DOHH2 (cell line): ENCODE measurements at regions not wholly inside any gene's neighbourhood (a gene's known extent, or its start where the extent isn't known, plus 50 kb on each side); places are given as distances from the start of the nearest gene placed in this dataset.

Experiments used
- H3F3A ChIP-seq: fragments of 200-600 bp; sonication (generic), shearing (Covaris generic); 2 replicates; pipeline ENCODE4 v1.6.0; 2016; ENCODE audit warnings: antibody characterized with exemption, mild to moderate bottlenecking; ENCODE audit not compliant: control insufficient read depth, insufficient read depth
- H3K27ac ChIP-seq: fragments of 200-600 bp; sonication (generic); 2 replicates; pipeline ENCODE4 v1.5.1; 2014; ENCODE audit warnings: low read depth, mild to moderate bottlenecking, low read length, moderate library complexity
- H3K27me3 ChIP-seq: fragments of 200-600 bp; sonication (generic); 2 replicates; pipeline ENCODE4 v1.6.1; 2014; ENCODE audit warnings: mild to moderate bottlenecking, low read length, mixed read lengths; ENCODE audit not compliant: control insufficient read depth
- H3K36me3 ChIP-seq: fragments of 200-600 bp; sonication (generic); 2 replicates; pipeline ENCODE4 v1.6.1; 2014; ENCODE audit warnings: mild to moderate bottlenecking, low read length, moderate library complexity, mixed read lengths; ENCODE audit not compliant: control insufficient read depth
- H3K4me1 ChIP-seq: fragments of 200-600 bp; sonication (generic); 2 replicates; pipeline ENCODE4 v1.6.1; 2014; ENCODE audit warnings: mild to moderate bottlenecking, low read length, mixed read lengths; ENCODE audit not compliant: control insufficient read depth
- H3K4me2 ChIP-seq: fragments of 200-600 bp; sonication (generic); 2 replicates; pipeline ENCODE4 v1.6.0; 2014; ENCODE audit warnings: mild to moderate bottlenecking, low read length, moderate library complexity
- H3K4me3 ChIP-seq: fragments of 200-600 bp; sonication (generic); 2 replicates; pipeline ENCODE4 v1.5.1; 2014; ENCODE audit warnings: mild to moderate bottlenecking, low read length, mixed read lengths
- H3K79me2 ChIP-seq: fragments of 200-600 bp; sonication (generic); 2 replicates; pipeline ENCODE4 v1.6.1; 2014; ENCODE audit warnings: mild to moderate bottlenecking, low read length, mixed read lengths; ENCODE audit not compliant: control insufficient read depth
- H3K9me2 ChIP-seq: fragments of 200-600 bp; sonication (generic); replicated peaks from 2 replicates; pipeline ENCODE4 v1.6.1; 2014; ENCODE audit warnings: mild to moderate bottlenecking, low read length, mixed read lengths; ENCODE audit not compliant: control insufficient read depth
- H3K9me3 ChIP-seq: fragments of 200-600 bp; sonication (generic); 2 replicates; pipeline ENCODE4 v1.6.1; 2014; ENCODE audit warnings: antibody characterized with exemption, low read length, mixed read lengths; ENCODE audit not compliant: control insufficient read depth, insufficient read depth
- H4K20me1 ChIP-seq: fragments of 200-600 bp; sonication (generic); 2 replicates; pipeline ENCODE4 v1.6.0; 2014; ENCODE audit warnings: low read depth, mild to moderate bottlenecking, antibody characterized with exemption, low read length, moderate library complexity; ENCODE audit not compliant: control insufficient read depth, insufficient read depth
- CTCF ChIP-seq: fragments of 200-600 bp; sonication (generic); IDR thresholded peaks from one replicate; pipeline ENCODE4 v1.5.1; 2014; ENCODE audit warnings: antibody characterized with exemption, mild to moderate bottlenecking, low read depth, low read length; ENCODE audit not compliant: poor library complexity, severe bottlenecking
- EZH2phosphoT487 ChIP-seq: fragments of 200-600 bp; sonication (generic); IDR thresholded peaks from 2 replicates; pipeline ENCODE4 v1.6.1; 2017; ENCODE audit warnings: borderline replicate concordance, mild to moderate bottlenecking, antibody characterized with exemption, low read length, moderate library complexity, mixed read lengths

DNA sequence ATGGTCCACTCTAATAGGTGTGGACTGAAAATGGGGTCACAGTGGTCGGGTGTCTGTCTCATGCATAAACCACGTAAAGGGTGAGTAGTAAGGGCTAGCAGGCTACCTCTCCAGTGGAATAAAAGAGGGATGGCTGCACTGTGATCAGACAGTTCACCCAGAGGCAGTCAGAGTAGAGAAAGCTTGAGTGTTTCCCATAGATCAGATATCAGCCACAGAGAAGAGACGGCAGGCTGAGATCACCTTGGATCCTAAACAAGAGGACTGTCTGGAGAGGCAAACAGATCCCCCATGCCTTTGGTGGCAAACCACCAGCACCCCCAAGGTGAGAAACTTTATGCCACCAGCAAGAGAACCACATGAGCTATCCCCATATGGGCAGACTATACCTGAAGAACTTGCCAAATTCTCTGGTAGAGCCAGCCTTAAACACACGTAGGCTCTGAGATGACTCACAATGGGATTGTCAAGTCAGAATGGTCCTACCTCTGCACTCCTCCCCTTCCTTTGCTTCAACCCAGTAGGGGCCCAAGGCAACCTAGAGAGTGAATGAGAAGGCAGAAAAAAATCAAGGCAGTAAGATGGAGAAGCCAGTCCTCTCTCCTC lies 205.2 kb upstream of the MAP3K1 start:
- no peaks in the 10 kb centered on the region for H4K20me1 ChIP-seq
- H3K9me3 ChIP-seq: peaks cover 8% of the 10 kb centered on the region; the same call in 1 of the 2 replicates
- H3K4me2 ChIP-seq: no peak overlapping the region
- no peaks in the 10 kb centered on the region for H3K79me2 ChIP-seq
- H3K4me1 ChIP-seq: peaks cover 11% of the 10 kb centered on the region
- H3K36me3 ChIP-seq: no peaks in the 10 kb centered on the region
- no peak for TF ChIP-seq CTCF
- TF ChIP-seq EZH2phosphoT487: no peak
- H3K27me3 ChIP-seq: no peaks in the 10 kb centered on the region
- H3K4me3 ChIP-seq: no peak overlapping the region
- no peaks in the 10 kb centered on the region for H3F3A ChIP-seq
- no peak overlapping the region for H3K27ac ChIP-seq
- no peaks in the 10 kb centered on the region for H3K9me2 ChIP-seq

- Histone ChIP-seq H3K9me3 (peaks cover 8% of the 10 kb centered on the region; the same call in 1 of the 2 replicates), H3F3A (no peaks in the 10 kb centered on the region), H3K9me2 (no peaks in the 10 kb centered on the region), H3K4me3 (no peak overlapping the region), H4K20me1 (no peaks in the 10 kb centered on the region), H3K27ac (no peak overlapping the region), H3K79me2 (no peaks in the 10 kb centered on the region), H3K36me3 (no peaks in the 10 kb centered on the region), H3K27me3 (no peaks in the 10 kb centered on the region), H3K4me2 (no peak overlapping the region), H3K4me1 (peaks cover 11% of the 10 kb centered on the region)
- TF ChIP-seq CTCF (no peak), EZH2phosphoT487 (no peak)
Observed at GRCh38 chr5:56608217-56608925, 207.0 kb upstream of the MAP3K1 start.

GRCh38 chr5:56607551-56607950 lies 207.8 kb upstream of the MAP3K1 start:
- peaks cover 11% of the 10 kb centered on the region for H3K4me1 ChIP-seq
- H4K20me1 ChIP-seq: no peaks in the 10 kb centered on the region
- no peaks in the 10 kb centered on the region for H3F3A ChIP-seq
- H3K9me2 ChIP-seq: no peaks in the 10 kb centered on the region
- no peak overlapping the region for H3K27ac ChIP-seq
- H3K4me2 ChIP-seq: no peak overlapping the region
- no peaks in the 10 kb centered on the region for H3K36me3 ChIP-seq
- no peaks in the 10 kb centered on the region for H3K79me2 ChIP-seq
- no peaks in the 10 kb centered on the region for H3K27me3 ChIP-seq
- H3K4me3 ChIP-seq: no peak overlapping the region
- TF ChIP-seq EZH2phosphoT487 (no peak), CTCF (no peak)
- H3K9me3 ChIP-seq: peaks cover 8% of the 10 kb centered on the region; the same call in 1 of the 2 replicates
